GM12864 (cell line): ENCODE measurements at regions not wholly inside any gene's neighbourhood (a gene's known extent, or its start where the extent isn't known, plus 50 kb on each side); places are given as distances from the start of the nearest gene placed in this dataset.

Experiments used
- DNase-seq: peaks from one replicate; pipeline ENCODE4 v3.0.0-alpha.2; 2011; ENCODE audit warnings: low read depth
- H3K4me3 ChIP-seq: 2 replicates; pipeline ENCODE4 v1.5.1; 2011; ENCODE audit warnings: mild to moderate bottlenecking, low read depth, low read length, control low read depth
- TF ChIP-seq, protein P1 (sequence below): IDR thresholded peaks from 2 replicates; pipeline ENCODE4 v1.5.1; 2011; ENCODE audit warnings: low read depth, mild to moderate bottlenecking, moderate library complexity, low read length, control low read depth, inconsistent platforms; ENCODE audit errors: missing control alignments

DNA sequence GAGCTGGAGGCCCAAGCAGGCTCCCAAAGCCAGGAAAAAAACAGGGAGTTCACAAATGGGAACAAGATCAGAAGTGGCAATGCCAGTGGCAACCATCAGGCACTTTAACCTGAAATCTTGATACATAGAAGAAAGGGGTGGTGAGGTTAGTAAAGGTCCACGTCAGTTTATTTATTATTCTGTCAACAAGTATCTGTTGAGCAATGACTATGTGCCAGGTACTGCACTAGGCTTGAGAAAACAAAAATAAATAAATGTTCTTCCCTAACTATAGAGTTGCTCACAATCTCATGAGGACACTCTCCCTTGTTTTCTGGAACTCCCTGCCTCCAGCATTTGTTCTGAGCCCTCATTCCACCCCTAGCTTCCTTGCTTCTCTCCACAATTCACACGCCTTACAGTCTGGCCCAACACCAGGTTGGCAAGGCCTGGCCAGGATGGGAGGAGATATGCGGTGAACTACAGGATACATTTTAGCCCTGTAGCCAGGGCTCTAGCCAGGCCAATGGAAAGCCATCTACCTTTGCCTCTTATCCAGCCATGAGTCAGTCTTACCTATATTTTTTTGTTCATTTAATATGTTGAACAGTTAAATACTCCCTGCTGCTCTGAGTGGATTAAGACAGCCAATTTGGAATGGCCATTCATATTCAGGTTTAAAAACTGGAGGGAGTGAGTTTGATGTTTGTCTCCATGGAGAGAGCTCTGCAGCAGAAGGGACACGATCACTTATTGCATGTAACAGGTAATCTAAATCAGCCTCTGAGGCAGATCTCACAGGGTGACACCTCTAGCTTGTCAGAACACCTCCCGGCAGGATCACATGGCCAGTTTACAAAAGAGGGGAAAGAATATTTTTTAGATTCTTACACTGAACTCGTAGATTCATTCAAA, 161.9 kb upstream of the ATP11B start:
- H3K4me3 ChIP-seq: no peak overlapping the region
- TF ChIP-seq, protein P1, sequence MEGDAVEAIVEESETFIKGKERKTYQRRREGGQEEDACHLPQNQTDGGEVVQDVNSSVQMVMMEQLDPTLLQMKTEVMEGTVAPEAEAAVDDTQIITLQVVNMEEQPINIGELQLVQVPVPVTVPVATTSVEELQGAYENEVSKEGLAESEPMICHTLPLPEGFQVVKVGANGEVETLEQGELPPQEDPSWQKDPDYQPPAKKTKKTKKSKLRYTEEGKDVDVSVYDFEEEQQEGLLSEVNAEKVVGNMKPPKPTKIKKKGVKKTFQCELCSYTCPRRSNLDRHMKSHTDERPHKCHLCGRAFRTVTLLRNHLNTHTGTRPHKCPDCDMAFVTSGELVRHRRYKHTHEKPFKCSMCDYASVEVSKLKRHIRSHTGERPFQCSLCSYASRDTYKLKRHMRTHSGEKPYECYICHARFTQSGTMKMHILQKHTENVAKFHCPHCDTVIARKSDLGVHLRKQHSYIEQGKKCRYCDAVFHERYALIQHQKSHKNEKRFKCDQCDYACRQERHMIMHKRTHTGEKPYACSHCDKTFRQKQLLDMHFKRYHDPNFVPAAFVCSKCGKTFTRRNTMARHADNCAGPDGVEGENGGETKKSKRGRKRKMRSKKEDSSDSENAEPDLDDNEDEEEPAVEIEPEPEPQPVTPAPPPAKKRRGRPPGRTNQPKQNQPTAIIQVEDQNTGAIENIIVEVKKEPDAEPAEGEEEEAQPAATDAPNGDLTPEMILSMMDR: no peak
- no peak for DNase-seq

DNA sequence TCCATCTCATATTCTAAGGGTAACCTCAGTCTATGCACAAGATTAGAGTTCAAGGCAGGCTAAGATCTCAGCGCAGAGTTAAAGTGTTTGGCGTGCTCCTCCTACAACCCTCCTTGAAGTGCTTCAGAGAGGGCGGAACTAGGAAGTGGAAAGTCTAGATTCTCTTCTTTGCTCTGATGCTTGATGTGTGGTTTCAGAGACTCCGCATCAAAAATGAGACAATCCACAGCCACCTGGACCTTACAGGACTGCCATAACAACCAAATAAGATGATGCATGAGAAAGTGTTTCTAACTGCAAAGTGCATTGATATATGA, 161.3 kb upstream of the ATP11B start:
- no peak for DNase-seq
- H3K4me3 ChIP-seq: no peak overlapping the region
- TF ChIP-seq, protein P1: no peak

DNA sequence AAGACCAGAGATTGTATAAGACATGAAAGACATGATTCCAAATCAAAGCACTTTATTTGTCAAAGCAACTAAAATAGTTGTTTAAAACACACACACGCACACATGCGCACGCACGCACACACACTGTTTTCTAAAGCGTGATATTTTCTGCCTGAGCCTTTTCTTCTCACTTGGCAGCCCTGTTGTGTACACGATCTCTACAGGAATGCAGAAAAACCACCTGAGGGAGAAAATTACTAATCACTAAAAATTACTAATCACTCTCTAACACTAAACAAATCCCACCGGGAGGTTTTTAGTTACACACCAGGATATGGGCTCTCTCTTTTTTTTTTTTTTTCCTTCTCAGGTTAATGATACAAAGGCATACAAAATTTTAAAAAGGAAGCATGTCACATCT, 160.1 kb upstream of the ATP11B start:
- DNase-seq: no peak
- H3K4me3 ChIP-seq: no peak overlapping the region
- TF ChIP-seq, protein P1: no peak

DNA sequence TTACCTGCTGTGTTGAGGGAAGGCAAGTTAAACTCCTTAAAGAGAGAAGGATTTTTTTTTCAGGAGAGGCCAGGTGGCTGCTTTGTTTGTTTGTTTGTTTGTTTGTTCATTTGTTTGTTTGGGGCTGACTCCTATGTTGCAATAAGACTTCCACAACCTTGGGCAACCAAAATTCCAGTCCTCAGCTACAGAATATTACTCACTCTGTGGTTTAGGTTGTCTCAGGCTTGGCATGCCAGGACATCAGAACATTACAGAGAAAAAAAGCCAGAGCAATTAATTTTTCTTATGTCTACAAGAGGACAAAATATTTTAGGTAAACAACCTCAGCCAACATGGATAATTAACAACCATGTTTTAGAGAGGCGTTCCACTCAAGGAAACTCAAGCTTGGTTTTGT, 156.7 kb upstream of the ATP11B start:
- H3K4me3 ChIP-seq: no peak overlapping the region
- TF ChIP-seq, protein P1: no peak
- no peak for DNase-seq

DNA sequence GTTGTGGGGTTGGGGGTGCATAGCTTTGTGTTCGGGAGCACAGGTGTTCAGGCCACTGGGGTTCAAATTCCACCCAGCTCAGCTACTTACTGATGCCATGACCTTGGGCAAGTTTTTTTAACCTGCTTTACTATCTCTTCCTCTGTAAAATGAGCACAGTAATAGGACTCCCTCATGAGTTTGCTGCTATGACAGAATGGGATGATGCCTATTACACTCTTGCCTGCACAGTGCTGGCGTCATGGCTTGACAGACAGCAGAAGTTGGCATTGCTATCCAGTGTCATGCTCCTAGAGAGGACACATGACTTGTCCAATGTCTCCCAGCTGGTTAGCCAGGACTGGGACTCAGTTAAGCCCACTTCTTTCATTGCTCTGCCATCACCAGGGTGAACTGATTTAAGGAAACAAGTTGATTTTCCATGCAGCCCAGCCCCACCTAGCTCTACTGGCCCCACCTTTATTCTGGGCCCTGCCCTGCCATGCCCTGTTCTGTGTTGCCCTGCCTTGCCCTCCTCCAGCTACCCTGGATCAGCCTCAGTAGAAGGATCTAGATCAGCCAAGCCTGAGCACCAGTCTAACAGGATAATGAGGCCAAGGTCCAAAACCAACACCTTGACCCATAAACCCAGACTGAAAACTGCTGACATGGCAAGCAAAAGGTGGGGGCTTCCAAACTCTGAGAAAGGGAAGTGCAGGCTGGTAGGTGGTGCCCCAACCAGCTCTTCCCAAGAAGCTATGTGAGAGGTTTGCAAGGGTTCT, 155.8 kb upstream of the ATP11B start:
- TF ChIP-seq, protein P1: no peak
- H3K4me3 ChIP-seq: no peak overlapping the region
- DNase-seq: no peak

DNA sequence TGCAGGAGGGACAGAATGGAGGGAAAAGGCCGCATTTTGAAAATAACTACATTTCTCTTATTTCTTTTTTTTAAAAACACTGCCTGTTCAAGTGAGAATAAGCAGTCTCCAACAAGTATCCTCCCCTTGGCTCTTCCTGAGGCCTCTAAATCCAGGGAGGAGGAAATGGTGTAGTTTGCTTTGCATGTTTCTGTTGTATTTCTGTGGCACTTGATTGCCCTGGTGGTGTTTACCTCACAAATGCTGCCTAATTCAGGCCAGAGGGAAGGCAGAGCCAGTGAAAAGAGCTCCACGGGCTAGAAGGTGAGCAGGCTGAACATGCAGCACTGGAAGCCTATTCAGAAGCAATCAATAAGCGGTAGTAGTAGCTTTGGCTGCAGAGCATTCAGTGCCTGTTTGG, 149.3 kb upstream of the ATP11B start:
- TF ChIP-seq, protein P1: no peak

More for the DNA sequence above, 149.3 kb upstream of the ATP11B start:
- DNase-seq: no peak
- H3K4me3 ChIP-seq: no peak overlapping the region
